HG02870 (cell line): ENCODE measurements at regions not wholly inside any gene's neighbourhood (a gene's known extent, or its start where the extent isn't known, plus 50 kb on each side); places are given as distances from the start of the nearest gene placed in this dataset.

Experiments
- ATAC-seq: cut with Tn5 transposase; IDR thresholded peaks from one replicate; pipeline ENCODE4 v1.9.1; 2021; ENCODE audit warnings: mild to moderate bottlenecking, moderate library complexity; ENCODE audit not compliant: unreplicated experiment

DNA sequence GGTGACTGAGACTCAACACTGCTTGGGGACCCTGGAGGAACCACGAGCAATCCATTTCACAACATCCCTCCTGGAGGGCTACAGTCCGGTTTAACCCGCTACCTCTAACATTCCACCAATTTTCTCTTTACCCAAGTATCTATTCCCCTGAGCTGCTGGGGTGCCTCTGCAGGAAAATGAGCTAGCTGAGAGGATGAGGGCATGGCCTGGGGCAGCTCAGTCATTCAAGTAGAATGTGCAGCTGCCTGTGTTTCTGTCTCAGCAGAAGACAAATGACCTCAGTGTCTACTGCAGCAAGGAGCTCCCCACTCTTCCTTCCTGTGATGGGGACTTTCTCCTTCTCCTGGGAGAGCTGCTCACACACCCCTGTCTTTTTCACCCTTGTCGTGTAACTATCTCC lies 120.8 kb downstream of the ZNF518B start:
- ATAC-seq = no peak

DNA sequence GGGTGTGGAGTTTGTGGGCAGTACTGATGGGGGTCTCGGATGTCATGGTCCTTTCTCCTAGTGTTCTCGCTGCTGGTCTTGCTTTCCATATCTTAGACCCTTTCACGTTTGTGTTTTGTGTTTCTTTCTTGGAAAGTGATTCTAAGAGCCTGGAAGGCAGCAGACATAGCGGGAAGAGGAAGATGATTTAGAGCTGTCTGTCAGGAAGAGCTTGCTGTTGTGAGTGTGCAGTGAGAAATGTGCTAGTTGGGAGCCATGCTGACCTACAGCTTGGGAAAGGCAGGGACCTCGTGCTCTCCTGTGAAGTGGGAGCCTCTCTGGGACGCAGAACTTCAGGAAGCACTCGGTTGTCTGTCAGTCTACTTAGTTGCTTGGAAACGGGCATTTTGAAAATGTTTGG lies 122.2 kb downstream of the ZNF518B start:
- ATAC-seq = no peak

DNA sequence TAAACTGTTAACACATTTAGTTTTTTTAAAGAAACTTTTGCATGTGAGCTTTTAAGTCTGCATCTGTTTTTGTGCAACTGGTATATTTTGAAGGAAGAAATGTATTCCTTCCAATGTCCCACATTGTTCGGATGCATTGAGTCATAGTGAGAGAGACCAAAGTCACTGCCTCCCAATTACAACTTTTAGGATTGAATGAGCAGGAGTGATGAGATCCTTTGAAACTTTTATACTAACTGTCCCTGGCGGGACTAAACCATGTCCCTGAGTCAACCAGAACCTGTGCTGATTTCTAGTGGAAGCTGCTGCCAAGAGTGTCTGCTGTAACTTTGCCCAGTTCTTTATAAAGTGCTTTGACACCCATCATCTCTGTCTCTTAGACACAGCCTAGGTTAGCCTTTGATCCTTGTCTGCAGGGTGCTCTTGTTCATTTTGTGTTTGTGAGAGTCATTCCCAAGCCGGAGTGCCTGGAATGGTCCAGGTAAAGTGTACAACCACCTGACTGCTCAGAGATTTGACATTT lies 122.7 kb downstream of the ZNF518B start:
- ATAC-seq = no peak

DNA sequence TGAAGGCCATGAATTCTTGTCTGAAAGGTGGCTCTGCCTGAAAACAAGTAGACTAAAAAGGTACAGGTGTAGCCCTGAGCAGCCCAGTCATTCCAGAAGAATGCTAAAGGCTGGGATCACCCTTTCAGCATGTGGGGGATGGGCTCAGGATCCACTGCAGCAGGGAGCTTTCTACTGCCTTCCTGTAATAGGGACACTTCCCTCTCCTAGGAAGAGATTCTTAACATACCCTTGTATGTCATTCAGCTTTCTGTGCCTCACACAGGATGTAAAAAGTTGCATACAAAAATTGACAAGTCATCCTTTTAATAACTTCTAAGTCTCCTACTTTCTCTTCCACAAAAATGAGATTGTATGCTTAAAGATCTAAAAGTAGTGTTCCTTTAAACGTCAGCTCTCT lies 123.3 kb downstream of the ZNF518B start:
- no peak for ATAC-seq

DNA sequence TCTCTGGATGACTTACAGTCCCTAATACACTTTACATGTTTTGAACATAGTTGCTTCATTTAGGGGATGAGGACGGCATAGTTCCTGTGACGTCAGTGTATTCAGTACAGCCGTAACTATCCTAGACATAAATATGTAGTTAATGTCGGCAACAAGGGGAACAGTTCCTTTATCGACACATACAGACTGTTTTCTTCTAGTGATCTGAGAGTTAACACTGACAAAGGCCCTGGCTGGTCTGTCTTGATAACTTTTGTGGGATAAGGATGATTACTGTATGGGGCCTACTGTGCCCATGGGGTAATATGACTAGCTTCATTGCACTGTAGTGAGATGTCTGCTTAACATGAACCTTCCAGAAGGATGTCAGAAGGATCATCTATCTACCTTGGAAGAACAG lies 131.2 kb downstream of the ZNF518B start:
- no peak for ATAC-seq

DNA sequence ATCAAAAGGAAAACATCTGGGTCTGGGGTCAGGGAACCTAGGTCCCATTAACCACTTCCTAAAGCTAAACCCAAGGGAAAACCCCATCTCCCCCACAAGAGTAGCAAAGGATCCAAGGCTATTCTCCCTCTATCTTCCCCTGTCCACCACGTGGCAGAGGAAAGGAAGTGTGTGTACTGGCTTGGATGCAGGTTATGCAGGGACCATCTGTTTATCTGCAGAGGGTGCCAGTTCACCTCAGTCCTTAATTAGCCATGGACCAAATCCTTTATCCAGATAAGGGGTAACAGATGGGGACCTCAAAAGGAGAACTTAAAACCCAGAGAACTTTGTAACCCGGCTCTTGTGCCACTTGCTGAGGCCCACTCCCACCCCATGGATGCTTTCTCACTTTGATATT lies 135.3 kb downstream of the ZNF518B start:
- no peak for ATAC-seq

DNA sequence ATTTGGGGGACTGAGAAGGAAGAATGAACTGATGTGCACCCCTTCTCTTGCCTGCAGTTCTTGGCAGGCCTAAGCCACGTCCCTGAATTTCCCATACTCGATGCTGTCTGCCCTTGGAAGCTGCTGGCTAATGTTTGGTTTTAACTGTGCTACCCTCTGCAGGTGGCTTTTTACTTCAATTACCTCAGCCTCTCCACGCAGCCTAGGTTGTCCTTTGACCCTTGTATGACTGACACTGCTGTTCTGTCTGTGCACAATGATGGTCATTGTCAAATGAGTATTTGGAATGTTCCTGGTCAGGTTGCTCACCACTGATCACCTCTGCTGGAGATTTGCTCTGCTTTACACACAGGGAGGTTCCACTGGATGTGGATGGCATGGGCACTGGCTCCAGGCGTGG lies 137.1 kb downstream of the ZNF518B start:
- no peak for ATAC-seq

DNA sequence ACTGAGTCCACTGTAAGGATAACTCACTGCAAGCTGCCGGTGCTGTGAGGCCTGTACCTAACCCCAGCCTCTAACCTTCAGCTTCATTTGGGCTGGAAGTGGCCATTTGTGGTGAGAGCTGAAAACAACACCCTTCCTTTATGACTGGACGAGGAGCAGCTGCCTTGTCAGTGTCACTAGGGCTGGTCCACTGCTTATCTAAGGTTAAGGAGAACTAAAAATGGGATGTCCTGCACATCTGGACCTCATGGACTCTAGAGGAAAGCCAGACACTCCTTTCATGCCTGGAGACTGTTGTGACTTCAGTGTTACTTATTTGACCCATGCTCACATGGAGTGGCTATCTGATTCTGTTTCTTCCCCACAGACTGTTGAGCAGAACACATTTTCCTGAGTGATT lies 139.9 kb downstream of the ZNF518B start:
- no peak for ATAC-seq

DNA sequence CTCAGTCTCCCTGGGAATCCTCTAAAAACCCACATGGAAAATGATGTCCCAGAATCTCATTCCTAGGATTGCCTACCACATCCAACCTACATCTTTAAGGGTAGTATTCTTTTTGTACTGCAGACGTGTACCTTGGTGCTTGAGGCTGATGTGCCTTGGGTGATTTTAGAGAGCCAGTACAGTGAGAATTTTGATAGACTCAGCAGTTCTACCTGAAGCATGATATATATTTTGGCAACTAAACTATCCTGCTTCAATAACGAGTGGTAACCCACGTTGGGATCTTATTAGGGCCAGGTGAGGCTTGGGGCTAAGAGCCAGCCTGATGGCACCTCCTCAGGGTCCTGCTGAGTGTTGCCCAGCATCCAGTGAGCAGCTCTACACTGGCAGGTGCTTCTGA lies 140.4 kb downstream of the ZNF518B start:
- no peak for ATAC-seq

DNA sequence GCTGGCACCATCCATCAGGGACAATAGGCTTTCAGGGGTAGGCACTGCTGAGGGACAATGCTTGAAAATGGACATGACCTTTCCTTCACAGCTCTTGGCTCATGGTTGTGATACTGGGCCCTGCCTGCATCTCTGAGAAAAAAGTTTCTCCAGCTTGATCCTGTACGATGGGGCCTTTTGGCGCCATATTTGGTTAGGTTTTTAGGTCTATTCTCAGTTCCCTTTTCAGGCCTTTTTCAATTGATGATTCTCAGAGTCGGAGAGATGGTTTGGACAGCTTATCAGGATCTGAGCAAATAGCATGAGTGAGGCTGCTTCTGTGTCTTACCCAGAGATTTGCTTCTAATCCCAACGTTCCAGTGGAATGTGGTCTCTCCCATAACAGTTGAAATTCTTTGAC lies 141.6 kb downstream of the ZNF518B start:
- ATAC-seq = no peak

DNA sequence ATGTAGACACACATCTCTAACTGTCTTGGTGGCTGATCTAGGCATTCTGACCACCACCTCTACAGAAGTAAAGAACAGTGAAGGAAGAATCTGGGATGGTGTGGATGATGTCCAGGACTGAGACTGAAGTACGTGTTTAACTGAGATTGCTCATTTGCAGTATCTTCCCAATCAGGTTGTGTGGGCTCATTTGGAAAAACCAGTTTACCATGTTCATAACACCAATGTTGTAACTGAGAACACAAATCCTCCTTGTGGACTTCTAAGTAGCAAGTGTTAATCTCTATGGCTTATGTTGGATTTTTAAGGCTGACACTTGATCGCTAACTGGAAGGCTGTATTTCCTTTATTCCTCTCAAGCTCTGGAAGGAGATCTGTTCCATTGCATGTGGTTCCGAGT lies 144.7 kb downstream of the ZNF518B start:
- no peak for ATAC-seq

DNA sequence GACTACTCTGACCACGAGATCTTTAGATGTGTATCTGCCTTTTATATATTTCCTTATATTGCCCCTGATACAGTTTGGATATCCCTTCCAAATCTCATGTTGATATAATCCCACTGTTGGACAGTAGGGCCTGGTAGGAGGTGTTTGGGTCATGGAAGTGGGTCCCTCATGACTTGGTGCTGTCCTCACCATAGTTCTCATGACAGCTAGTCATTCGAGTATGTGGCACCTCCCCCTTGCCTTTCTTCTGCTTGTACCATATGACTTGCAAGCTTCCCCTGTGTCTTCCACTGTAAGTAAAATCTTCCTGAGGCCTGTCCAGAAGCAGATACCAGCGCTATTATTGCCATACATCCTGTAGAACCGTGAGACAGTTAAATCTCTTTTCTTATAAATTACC lies 145.3 kb downstream of the ZNF518B start:
- no peak for ATAC-seq

DNA sequence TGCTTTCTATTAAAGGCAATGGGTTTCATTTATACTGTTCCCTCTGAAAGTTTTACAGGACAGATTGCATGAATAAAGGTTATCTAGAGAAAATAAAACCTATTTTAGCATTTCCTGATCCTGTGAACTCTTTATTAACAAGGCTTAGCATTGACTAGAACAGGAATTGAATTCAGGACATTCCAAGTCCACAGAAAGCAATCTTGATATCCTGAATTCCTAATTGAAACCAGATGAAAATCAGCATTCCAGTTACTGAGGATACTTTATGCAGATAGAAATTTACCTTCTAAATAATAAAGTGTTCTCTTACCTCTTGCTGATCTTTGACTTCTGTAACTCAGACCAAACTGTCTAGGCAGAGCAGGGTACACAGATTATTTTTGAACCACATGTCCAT lies 151.4 kb downstream of the ZNF518B start:
- no peak for ATAC-seq

DNA sequence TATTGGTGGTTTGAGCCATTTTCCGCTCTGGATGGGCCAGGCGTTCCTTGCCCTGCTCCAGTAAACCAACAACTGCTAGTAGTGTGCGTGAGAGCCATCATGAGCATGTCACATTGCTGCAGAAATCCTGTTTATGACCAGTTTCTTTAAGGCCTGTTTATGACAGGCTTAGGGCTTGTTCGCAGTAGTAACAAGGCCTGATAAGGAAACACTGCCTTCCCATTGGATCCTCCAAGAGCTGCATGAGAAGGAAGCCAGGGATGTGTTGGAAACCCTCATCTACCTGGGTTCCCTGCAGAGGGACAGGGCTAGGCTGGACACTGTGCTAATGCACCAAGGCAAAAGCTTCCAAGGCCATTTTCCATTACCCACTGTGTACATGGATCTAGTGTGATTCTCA lies 153.9 kb downstream of the ZNF518B start:
- ATAC-seq = no peak

DNA sequence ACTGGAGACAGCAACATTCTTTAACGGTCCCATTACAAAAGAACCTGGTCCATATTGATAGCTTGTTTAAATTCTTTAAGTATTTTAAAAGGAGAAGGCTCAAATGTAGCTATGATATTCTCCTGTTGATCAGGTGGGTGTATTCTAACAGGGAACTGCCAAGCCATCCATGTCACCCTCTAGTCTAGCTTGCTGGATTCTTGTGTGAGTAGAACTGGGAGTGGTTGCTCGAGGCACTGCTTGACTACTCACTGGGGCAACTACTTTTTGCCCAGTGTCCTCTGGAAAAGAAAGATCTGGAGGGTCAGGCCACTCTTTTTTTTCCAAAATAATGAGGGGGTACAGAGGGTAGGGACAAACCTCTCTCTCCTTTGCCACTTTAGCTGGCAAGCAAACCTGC lies 155.1 kb downstream of the ZNF518B start:
- ATAC-seq = no peak

DNA sequence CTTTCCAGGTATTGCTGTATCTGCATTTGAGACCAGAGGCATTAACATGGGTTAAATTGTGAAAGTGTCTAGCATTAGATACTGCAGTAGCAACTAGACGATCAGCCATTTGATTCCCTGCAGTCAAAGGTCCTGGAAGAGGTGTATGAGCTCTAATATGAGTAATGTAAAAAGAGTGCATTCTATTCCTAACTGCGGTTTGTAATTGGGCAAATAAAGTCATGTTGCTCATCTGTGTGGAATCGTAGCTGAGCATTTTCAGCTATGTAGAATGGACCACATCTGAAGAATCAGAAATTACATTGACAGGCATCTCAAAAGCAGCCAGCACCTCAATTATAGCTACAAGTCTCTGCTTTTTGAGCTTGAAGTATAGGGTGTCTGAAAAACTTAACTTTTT lies 157.6 kb downstream of the ZNF518B start:
- no peak for ATAC-seq

DNA sequence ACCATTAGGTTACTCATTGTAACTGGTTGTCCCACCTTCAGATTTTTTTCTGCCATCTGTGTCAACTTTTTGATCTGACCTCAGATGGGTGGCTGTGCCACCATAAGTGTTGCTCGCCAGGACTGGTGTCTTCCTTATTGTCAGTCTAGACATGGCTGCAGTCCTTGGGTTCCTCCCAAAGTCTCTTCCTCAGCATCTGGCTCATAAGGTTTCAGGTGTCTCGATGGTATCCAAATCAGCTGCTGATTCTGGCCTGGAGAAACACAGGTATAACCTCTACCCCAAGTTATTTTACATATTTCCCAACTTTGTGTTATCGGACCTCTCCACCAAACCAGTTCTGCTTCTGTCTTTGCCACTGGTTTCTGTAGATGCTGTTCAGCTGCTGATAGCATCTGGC lies 158.5 kb downstream of the ZNF518B start:
- no peak for ATAC-seq

DNA sequence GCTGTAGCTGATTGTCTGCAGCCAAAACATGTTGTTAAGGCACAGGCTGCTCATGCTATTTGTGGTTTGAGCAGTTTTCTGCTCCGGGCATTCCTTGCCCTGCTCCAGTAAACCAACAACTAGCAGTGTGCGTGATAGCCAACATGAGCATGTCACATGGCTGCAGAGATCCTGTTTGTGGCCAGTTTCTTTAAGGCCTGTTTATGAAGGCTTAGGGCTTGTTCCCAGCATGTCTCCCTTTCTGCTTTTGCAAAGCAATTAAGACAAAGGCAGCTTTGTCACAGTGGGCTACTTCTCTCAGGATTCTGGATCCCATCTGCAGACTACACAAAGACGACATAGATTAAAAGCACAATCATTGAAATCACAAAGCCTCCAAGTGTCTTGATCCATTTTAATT lies 160.5 kb downstream of the ZNF518B start:
- ATAC-seq = no peak

DNA sequence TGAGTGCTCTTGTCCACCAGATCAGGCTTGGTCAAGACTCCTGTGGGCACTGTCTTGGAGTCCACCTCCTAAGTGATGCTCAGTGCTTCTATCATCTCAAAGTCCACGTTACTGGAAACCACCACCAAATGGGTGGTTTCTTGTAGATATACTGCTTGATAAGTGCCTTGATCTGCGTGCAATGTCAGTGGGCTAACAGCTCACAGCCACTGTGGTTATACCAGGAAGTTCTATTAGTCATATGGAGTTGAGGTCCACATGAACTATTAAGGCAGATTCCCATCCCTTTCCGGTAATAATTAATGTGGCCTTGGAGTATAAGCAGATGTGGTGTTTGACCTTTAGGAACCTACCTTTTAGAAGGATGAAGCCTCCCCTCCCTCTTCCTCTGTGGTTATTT lies 161.9 kb downstream of the ZNF518B start:
- no peak for ATAC-seq

DNA sequence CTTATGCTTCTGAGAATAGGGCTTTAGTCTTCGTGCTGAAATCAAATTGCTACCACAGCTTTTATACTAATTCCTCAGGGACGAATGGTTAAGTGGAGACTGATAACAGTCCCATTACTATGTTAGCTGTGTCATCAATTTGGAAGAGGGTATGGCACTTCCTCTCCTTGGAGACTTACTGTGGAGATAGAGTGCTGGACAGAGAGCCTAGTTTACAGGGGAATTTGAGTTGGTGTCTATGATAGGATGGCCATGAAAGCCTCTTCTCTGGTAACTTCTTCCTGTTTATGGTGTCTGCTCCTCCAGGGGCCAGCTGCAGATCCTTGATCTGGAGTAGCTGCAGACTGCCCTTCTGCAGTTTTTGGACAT lies 167.7 kb downstream of the ZNF518B start:
- no peak for ATAC-seq

DNA sequence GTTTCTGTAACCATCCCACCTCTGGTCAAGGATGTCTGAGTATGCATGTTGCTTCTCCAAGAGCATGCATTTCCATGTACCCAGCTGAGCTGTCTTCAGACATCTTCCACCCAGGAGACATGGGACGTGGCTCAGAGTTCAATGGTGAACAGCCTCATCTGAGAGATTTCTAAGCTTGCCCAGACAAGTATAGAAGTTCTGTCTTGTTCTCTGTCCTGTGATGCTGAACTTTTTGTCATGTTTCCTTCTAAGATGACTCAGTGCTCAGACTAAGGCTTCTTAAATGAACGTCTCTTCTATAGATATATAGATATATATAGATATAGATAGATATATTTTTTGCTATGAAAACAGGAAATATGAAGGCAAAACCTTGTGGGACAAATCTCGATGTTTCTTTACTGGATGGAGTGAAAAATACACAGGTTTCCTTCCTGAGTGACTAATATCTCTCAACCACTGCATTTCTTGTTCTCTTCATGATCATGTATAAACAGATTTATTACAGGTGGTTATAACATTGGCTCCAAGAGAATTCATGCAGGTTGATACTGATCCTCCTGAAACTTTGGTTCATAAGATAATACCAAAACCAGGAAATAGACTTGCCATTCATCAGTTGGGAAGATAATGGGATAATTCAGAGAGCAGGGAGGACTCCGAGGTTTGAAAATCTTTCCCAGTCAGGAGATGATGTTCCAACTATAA lies 168.2 kb downstream of the ZNF518B start:
- ATAC-seq = no peak

DNA sequence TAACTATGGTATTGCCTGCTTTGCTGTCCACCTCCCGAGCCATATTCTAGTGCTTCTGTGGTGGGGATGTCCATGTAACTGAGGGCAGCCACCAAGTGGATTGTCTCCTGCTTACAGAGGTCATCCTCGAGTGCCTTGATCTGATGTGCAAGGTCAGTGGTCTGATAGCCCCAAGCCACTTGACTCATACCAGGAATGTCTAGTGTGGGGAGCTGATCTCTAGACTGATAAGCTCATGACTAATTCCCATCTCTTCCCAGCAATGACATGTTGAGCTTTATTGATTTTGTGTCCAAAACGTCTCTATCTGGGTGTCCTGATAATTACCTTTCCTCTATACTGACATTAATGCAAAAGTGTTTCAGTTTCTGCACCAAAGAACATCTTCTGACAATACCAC lies 168.4 kb upstream of the WDR1 start:
- ATAC-seq = no peak

DNA sequence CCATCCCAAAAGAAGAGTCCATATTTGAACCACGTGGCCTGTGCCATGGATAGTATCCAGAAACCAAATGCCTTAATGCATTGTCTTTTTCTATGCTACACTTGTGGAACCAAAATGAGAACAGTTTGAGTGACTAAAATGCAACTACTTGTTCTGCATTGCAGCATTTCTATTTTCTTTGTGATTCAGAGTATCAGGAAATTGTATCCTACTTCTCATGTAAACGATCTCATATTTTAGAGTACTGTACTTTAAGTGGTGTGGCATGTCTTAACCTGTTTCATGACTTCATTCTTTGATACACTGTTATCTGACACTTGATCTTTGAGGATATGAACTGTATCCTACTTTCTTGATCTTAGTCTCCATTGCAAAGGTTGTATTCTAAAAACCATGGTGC lies 167.2 kb upstream of the WDR1 start:
- ATAC-seq = no peak
